ENCODE measurements at regions not wholly inside any gene's neighbourhood (a gene's known extent, or its start where the extent isn't known, plus 50 kb on each side); places are given as distances from the start of the nearest gene placed in this dataset.
A peak's percentile ranks its signal among the peaks of the same experiment; 100 is the strongest.
"Not testable (repeated sequence)": the region's sequence is repeated elsewhere in the genome, so short reads cannot be mapped to it uniquely, and the experiment has no call there.

- DNase-seq = peak; percentile 56
Observed at GRCh38 chr6:15953152-15953880, 175.6 kb upstream of the MYLIP start.

DNA sequence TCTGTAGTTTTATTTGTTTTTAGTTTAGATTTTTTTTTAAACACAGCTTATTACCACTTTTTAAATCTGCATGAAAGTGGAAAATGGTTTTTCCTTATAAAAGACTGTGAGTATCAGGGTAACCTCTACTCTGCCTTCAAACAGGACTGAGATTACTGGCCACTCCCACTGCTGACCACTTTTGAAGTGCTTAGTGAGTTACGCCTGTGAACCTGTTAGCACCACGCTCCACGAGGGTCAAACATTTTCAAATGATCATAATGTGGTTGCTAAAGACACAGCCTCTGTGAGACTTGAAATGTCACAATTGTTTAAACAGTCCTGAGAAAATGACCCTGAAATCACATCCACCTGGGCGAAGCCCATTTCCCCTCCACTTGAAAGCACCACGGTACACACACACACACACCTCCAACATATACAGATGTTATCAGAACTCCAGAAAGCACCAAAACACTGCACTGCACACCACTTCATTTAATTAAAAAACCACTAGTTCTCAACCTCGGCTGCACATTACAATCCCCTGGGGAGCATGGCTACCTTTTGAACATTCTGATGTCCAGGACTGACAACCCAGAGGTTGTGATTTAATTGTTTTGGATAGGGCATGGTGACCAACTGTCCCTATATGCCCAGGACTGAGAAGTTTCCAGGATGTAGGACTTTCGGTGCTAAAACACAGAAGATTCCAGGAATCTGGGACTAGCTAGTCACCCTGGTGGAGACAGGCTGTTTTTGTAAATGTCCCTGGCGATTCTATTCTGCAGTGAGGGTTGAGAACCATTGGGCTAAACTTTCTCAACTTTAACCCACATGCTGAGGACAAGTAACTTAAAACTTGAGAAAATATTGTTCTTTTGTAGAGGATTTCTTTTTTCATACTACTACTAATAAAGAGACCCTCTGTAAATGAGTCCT is 176.4 kb upstream of the MYLIP start:
- no peak for DNase-seq

DNA sequence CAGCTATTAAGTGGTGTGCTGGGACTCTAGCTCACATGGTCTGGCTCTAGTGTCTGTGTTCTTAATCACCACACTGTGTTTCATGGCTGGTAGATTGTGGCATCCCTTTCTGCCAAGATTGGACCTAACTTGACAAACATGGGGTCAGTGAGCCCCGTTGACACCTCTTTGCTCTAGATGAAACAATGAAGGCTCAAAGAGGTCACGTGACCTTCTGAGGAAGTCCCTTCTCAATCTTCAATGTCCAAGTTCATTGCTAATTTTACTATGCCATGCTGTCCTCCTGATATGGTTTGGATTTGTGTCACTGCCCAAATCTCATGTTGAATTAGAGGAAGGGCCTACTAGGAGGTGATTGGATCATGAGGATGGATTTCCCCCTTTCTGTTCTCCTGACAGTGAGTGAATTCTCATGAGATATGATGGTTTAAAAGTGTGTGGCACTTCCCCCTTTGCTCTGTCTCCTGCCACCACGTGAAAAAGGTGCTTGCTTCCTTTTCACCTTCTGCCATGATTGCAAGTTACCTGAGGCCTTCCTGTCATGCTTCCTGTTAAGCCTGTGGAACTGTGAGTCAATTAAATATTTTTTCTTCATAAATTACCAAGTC is 177.8 kb upstream of the MYLIP start:
- no peak for DNase-seq

DNA sequence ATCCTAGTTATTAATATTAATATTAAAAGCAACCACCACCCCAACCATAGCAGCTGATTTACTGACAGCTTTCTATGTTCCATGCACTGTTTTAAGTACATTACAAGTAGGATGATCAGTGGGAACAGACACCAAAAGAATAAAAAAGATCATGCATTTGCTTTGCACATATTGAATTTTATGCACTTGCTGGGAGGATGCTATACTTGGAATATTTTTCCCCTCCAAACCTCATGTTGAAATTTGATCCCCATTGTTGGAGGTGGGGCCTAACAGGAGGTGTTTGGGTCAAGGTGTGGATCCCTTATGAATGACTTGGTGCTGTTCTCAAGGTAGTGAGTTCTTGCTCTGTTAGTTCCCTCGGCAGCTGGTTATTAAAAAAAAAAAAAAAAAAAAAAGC is 178.9 kb upstream of the MYLIP start:
- no peak for DNase-seq

GRCh38 chr6:15948930-15949900 is 179.7 kb upstream of the MYLIP start:
- DNase-seq = peak; percentile 75

DNA sequence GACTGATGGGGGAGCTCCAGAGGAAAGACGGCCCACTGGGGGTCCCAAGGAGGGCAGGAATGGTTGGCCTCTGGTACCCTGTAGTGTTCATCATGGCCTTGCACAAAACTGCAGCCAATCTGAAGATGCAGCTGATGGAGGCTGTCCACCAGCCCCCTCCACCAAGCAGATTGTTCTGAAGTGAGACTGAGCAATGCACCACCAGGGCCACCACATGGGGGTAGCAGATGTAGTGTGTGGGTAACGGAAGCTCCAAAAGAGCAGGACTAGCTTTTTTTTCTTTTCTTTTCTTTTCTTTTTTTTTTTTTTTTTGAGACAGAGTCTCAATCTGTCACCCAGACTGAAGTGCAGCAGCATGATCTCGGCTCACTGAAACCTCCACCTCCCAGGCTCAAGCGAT is 181.0 kb upstream of the MYLIP start:
- no peak for DNase-seq

DNA sequence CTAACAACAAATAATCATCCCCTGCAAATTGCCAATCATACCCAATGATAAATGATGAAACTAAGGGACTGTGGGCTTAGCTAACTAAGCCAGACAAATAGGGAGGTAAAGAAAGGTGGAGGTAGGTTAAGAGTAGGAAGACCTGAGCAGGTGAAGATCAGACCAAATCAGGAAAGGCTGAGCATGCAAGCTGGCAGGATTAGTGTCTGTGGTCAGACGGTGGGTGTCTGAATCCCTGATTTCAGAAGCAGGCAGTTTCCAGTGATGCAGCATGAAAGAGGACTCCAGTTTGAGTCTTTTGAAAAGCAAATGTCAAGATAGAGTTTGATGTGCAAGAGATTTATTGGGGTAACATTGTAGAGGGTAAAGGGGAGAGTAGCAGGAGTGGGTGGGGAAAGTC is 181.4 kb upstream of the MYLIP start:
- no peak for DNase-seq

DNA sequence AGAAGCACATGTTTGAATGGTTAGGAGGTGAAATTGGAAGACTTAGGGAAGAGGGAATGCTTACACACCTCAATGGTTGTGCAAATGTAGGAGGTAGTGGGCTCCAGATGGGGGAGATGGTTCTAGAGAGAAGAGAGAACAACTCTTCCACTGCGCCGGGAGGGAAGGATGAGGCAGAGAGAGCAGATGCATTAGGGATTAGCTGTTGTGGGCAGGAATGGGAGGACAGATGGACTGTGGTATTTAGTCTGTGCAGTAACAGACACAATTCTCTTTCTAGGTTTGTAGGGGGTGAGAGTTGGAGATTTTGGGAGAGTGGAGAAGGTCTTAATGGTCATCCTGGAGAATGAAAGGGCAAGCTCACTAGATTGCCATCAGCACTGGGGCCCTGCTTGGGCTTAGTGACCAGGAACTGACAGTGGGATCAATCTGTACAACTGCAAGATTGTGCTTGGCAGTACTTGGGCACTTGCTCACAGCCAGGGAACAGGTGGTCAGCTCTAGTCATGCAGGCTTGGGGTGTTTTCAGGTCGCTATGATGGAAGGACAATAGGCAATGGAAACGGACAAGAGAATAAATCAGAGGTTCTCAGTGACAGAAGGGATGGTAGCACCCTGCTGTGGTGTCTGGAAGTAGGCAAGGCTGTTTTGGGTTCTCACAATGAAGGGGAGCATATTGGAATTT is 182.0 kb upstream of the MYLIP start:
- no peak for DNase-seq

DNA sequence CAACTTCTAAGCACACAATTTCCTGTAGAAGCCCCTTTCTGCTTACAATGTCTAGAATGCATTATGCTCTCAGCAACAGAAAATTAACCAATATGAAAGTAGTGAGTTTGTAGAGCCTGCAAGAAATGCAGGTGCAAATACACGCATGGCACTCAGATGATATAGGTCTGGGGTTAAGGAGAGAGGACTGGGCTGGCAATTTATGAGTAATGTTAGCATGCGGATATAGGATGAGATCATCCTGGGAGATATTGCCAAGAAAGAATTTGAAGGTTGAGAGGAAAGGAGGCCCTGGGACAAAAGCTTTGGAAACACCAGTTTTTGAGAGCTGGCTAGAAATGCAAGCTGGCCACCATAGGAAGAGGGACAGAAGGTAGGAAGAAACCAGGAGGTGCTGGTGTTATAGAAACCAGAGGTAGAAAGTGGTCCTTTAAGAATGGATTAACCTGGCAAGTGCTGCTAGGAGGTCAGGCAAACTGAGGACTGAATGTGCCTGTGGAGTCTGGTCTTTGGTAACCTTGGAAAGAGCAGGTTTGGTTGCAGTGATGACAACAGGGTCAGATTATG is 183.2 kb upstream of the MYLIP start:
- no peak for DNase-seq

GRCh38 chr6:15943423-15943822 is 185.5 kb upstream of the MYLIP start:
- DNase-seq = no peak

- DNase-seq = no peak
Observed at GRCh38 chr6:15941168-15941567, 187.7 kb upstream of the MYLIP start.

- DNase-seq = no peak
Observed at GRCh38 chr6:15938107-15938506, 190.8 kb upstream of the MYLIP start.

GRCh38 chr6:15937602-15938001 is 191.3 kb upstream of the MYLIP start:
- no peak for DNase-seq

DNA sequence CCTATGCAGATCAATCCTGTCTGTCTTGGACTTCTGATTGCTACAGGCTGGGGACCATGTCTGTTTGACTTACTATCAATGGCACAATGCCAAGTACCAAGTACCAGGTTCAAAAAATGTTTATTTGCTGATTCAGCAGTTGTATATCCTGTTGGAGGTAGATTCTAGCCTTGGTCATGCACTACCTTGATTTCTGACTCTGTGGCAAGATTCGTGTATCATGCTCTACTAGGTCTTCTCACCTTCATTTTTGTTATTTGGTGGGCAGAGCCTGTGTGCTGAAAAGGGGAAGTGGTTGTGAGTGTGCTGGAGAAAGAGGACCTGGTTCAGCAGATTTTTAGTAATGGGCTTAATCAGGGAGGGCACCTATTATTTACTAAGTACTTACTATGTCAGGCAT is 192.4 kb upstream of the MYLIP start:
- DNase-seq = no peak

- DNase-seq = no peak
Observed at GRCh38 chr6:15935661-15936060, 193.2 kb upstream of the MYLIP start.

DNA sequence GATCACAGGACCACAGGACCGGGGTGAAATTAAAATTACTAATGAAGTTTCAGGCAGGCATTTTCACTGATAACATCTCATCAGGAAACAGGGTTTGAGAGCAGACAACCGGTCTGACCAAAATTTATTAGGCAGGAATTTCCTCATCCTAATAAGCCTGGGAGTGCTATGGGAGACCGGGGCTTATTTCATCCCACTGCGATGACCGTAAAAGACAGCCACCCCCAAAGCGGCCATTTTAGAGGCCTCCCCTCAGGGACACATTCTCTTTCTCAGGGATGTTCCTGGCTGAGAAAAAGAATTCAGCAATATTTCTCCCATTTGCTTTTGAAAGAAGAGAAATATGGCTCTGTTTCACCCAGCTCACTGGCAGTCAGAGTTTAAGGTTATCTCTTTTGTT is 197.2 kb upstream of the MYLIP start:
- not testable (repeated sequence) for DNase-seq

DNA sequence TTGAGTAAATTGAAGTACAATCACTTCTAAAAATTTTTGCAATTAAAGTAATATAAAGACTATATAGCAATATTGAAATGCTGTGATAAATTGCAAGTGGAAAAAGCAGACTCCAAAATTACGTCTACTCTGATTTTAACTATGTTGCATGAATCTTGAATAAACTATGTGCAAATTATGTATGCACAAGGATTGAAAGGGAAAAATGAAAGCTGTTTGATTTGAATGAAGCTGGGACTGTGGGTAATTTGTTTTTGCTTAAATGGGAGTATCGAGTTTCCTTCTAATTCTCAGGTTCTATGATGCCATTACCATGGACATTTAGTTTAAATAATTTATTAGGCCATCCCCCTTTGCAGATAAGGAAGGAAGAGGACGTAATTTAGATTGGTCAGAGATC is 198.7 kb upstream of the MYLIP start:
- DNase-seq = no peak

DNA sequence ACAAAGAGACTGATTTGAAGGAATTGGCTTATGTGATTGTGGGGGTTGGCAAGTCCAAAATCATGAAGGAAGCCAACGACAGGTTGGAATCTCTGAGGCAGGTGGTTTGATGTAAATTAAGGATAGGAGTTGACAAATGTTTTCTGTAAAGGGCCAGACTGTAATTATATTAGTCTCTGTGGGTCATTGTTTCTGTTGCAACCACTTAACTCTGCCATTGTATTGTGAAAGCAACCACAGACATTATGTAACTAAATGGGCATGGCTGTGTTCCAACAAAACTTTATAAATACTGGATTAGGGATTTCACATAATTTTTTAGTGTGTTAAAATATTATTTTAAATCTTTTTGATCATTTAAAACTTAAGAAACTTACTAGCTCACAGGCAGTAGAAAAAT is 199.2 kb upstream of the MYLIP start:
- no peak for DNase-seq

DNA sequence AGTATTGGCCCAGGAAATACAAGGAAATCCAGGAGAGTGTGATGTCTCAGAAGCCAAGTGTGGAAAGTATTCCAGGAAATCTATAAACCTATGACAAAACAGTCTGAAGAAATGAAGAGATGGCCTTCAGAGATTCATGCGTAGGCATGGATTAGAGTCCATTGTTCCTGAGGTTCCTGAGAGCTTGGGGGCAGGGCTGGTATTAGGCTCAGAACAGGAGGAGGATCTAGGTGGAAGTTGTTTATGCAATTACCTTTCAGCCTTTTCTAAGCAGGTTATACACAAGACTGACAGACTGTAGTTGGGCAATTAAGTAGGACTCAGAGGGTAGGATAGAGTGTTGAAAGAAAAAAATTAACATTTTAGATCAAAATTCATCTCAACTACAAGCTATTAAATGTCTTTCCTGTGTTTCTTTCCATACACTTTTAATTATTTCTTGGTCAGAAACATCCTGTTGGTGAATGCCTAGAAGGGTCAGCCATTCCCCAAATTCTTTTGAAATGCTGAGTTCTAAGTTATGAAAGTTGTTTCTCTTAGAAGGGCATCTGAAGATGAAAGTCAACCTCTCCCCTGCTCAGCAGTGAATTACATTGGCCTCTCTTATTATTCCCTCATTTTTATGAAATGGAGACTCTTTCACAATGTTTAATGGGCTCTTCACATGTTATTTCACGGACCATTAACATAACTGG is 201.2 kb upstream of the MYLIP start:
- no peak for DNase-seq

DNA sequence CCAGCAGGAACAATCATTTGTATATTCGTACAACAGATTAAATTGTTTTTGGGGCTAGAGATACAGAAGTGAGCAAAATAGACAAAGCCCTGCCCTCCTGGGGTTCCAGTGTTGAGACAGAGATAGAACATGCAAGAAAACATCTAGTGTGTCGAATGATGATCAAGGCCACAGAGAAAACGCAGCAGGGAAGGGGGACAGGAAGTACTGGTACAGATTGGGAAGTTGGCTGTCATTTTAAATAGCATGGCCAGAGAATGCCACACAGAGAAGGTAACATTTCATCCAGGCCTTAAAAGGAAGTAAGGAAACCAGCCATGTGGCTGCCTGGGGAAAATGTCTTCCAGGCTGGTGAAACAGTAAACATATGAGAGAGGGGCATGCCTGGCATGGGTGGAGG is 202.6 kb upstream of the MYLIP start:
- DNase-seq = no peak

GRCh38 chr6:15924893-15925292 is 204.0 kb upstream of the MYLIP start:
- DNase-seq = no peak

All from islet precursor cell (in vitro differentiated cells).